Suprapubic skin (tissue), 4 donors: ENCODE measurements at regions not wholly inside any gene's neighbourhood (a gene's known extent, or its start where the extent isn't known, plus 50 kb on each side); places are given as distances from the start of the nearest gene placed in this dataset.

Experiments used
- DNase-seq, 2 donors: peaks; one replicate each; pipeline ENCODE4 v3.0.0-alpha.2; 2019; ENCODE audit warnings: low spot score in 2 of 2
- H3K27ac ChIP-seq: fragments of 200-600 bp; sonication (generic); one replicate; pipeline ENCODE4 v1.5.1; 2019
- H3K27me3 ChIP-seq: fragments of 200-600 bp; sonication (generic); one replicate; pipeline ENCODE4 v1.5.1; 2019
- H3K36me3 ChIP-seq: fragments of 200-600 bp; sonication (generic); one replicate; pipeline ENCODE4 v1.5.1; 2019
- H3K4me1 ChIP-seq: fragments of 200-600 bp; sonication (generic); one replicate; pipeline ENCODE4 v1.5.1; 2019
- H3K4me3 ChIP-seq: fragments of 200-600 bp; sonication (generic); one replicate; pipeline ENCODE4 v1.5.1; 2019; ENCODE audit warnings: mild to moderate bottlenecking
- H3K9me3 ChIP-seq: fragments of 200-600 bp; sonication (generic); one replicate; pipeline ENCODE4 v1.5.1; 2019
- EP300 ChIP-seq: sonication (generic); formaldehyde crosslinking; IDR thresholded peaks from one replicate; pipeline ENCODE4 v1.6.1; 2017; ENCODE audit warnings: antibody characterized with exemption
- POLR2A ChIP-seq, 2 donors: fragments of 450-650 bp; IDR thresholded peaks; one replicate each; pipeline ENCODE4 v1.6.1; 2017; ENCODE audit warnings: antibody characterized with exemption in 2 of 2, mild to moderate bottlenecking in 2 of 2, moderate library complexity in 2 of 2
- POLR2AphosphoS5 ChIP-seq, 3 donors: sonication (generic); formaldehyde crosslinking; IDR thresholded peaks; one replicate each; pipeline ENCODE4 v1.6.1; 2017; ENCODE audit warnings: antibody characterized with exemption in 3 of 3
- WGBS: methylation state at CpG from one replicate; pipeline ENCODE4 v1.1.5; 2018; 5-methylcytosine and 5-hydroxymethylcytosine counted together
- TF ChIP-seq, protein P1 (sequence below), 2 donors: fragments of 200-600 bp in 1 of 2; fragments of 450-650 bp in 1 of 2; sonication (generic) in 1 of 2; IDR thresholded peaks; one replicate each; pipeline ENCODE4 v1.5.1; 2016 to 2019; ENCODE audit warnings: antibody characterized with exemption in 2 of 2, mild to moderate bottlenecking in 1 of 2, moderate library complexity in 1 of 2

DNA sequence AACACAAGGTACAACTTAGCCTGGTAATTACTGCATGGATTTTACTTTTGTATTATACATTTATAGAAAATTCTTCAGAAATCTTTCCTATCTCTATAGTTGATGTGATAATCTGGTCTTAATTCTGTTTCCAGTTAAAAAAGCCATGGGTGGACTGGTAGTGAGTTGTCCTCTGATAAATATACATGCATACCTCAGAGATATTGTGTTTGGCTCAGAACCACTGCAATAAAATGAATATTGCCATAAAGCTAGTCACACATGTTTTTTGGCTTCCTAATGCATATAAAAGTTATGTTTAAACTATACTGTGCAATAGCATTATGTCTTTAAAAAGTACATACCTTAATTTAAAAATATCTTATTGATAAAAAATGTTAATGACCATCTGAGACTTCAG is 708.6 kb upstream of the MARCKS start:
- TF ChIP-seq EP300 (no peak), POLR2A (IDR thresholded peaks at IDR 0.05) (no peak), POLR2AphosphoS5 (IDR thresholded peaks at IDR 0.05) (no peak)
- TF ChIP-seq, protein P1, sequence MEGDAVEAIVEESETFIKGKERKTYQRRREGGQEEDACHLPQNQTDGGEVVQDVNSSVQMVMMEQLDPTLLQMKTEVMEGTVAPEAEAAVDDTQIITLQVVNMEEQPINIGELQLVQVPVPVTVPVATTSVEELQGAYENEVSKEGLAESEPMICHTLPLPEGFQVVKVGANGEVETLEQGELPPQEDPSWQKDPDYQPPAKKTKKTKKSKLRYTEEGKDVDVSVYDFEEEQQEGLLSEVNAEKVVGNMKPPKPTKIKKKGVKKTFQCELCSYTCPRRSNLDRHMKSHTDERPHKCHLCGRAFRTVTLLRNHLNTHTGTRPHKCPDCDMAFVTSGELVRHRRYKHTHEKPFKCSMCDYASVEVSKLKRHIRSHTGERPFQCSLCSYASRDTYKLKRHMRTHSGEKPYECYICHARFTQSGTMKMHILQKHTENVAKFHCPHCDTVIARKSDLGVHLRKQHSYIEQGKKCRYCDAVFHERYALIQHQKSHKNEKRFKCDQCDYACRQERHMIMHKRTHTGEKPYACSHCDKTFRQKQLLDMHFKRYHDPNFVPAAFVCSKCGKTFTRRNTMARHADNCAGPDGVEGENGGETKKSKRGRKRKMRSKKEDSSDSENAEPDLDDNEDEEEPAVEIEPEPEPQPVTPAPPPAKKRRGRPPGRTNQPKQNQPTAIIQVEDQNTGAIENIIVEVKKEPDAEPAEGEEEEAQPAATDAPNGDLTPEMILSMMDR (IDR thresholded peaks at IDR 0.05): no peak
- no peak overlapping the region for H3K27ac ChIP-seq
- no peaks in the 10 kb centered on the region for H3K36me3 ChIP-seq
- no peaks in the 10 kb centered on the region for H3K27me3 ChIP-seq
- no peak overlapping the region for H3K4me3 ChIP-seq
- H3K4me1 ChIP-seq: no peaks in the 10 kb centered on the region
- no peak for DNase-seq
- peaks cover 5% of the 10 kb centered on the region for H3K9me3 ChIP-seq

DNA sequence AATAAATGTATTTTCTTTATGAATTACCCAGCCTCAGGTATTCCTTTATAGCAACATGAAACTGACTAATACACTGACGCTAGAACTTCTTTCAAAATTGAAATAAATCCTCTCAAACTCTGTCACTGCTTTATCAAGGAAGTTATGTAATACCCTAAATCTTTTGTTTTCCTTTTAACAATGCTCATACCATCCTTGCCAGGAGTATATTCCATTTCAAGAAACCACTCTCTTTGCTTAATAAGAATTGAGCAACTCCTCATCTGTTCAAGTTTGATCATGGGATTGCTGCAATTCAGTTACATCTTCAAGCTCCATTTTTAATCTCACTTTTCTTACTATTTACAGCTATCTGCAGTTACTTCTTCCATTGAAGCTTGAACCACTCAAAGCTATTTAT is 707.6 kb upstream of the MARCKS start:
- Histone ChIP-seq H3K27me3 (no peaks in the 10 kb centered on the region), H3K4me1 (no peaks in the 10 kb centered on the region), H3K36me3 (no peaks in the 10 kb centered on the region), H3K4me3 (no peak overlapping the region), H3K9me3 (peaks cover 5% of the 10 kb centered on the region), H3K27ac (no peak overlapping the region)
- DNase-seq: no peak
- TF ChIP-seq POLR2AphosphoS5 (IDR thresholded peaks at IDR 0.05) (no peak), POLR2A (IDR thresholded peaks at IDR 0.05) (no peak), EP300 (no peak)
- TF ChIP-seq, protein P1 (IDR thresholded peaks at IDR 0.05): no peak
- WGBS: 96% methylated on average over 1 of the region's 1 CpG

DNA sequence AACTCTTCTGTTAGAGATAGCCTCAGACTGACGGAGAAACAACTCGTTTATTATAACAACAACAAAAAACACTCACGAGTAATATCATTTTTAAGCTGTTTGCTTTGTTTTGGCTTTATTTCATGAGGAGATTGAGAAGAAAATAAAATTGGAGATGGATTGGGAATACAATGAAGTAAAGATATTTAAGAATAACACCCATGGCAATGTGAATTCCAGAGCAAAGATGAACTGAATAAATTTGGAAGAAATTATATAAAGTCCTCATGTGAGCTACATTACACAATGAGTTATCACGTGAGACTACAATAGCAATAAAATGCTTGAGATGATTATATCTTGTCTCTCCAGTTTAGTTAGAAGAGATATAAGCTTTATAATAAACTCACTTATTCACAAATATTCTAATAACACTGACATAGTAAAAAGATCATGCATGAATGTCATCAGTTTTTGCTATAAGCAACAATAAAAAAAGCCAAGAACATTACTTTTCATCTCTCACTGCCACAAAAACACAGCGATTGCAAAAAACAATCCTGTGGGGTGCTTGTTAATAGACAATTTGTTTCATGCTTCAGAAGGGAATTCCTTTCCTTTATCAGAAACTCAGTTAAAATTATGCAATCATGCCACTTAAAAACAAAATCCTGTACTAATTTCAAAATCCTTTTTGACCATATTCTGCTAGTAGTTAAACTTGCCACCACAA is 696.7 kb upstream of the MARCKS start:
- WGBS: 69% methylated on average over 5 of the region's 5 CpGs

DNA sequence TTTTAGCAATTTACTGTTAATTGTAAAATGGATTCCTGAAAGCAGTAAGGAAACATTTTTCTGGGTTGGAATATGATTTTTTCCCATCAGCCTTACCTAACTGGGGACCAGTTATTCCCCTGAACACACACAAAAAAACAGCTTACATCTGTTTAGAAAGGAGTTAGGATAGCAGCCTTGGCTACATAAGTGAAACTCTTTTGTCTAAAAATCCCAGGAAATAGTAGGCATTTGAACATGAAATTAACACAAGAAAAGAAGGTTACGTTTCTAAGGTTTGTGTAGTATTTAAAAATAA is 696.2 kb upstream of the MARCKS start:
- Histone ChIP-seq H3K27ac (no peak overlapping the region), H3K4me3 (no peak overlapping the region), H3K4me1 (no peaks in the 10 kb centered on the region), H3K36me3 (no peaks in the 10 kb centered on the region), H3K9me3 (no peaks in the 10 kb centered on the region), H3K27me3 (no peaks in the 10 kb centered on the region)
- TF ChIP-seq POLR2A (IDR thresholded peaks at IDR 0.05) (no peak), EP300 (no peak), POLR2AphosphoS5 (IDR thresholded peaks at IDR 0.05) (no peak)
- TF ChIP-seq, protein P1 (IDR thresholded peaks at IDR 0.05): no peak
- WGBS: 86% methylated on average over 1 of the region's 1 CpG
- DNase-seq: no peak

More for the DNA sequence above, 696.7 kb upstream of the MARCKS start:
- no peak overlapping the region for H3K4me3 ChIP-seq
- H3K27ac ChIP-seq: no peak overlapping the region
- DNase-seq: no peak
- no peaks in the 10 kb centered on the region for H3K36me3 ChIP-seq
- no peaks in the 10 kb centered on the region for H3K27me3 ChIP-seq
- TF ChIP-seq, protein P1 (IDR thresholded peaks at IDR 0.05): no peak
- TF ChIP-seq POLR2A (IDR thresholded peaks at IDR 0.05) (no peak), POLR2AphosphoS5 (IDR thresholded peaks at IDR 0.05) (no peak), EP300 (no peak)
- no peaks in the 10 kb centered on the region for H3K9me3 ChIP-seq
- no peaks in the 10 kb centered on the region for H3K4me1 ChIP-seq

DNA sequence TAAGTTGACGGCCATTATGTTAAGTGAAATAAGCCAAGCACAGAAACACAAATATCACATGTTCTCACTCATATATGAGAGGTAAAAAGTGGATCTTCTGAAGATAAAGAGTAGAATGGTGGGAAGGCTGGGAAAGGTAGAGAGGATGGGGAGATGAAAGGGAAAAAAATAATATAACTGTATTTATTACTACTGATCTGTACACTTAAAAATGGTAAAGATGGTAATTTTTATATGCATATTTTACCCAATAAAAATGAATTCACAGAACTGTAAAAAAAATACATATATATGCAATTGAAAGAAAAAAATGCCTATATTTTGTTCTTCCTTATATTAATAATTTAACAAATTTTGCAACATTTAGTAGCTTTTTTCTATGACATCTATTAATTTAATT is 694.4 kb upstream of the MARCKS start:
- no peaks in the 10 kb centered on the region for H3K9me3 ChIP-seq
- H3K27me3 ChIP-seq: no peaks in the 10 kb centered on the region
- DNase-seq: no peak
- TF ChIP-seq EP300 (no peak), POLR2AphosphoS5 (IDR thresholded peaks at IDR 0.05) (no peak), POLR2A (IDR thresholded peaks at IDR 0.05) (no peak)
- TF ChIP-seq, protein P1 (IDR thresholded peaks at IDR 0.05): no peak
- no peak overlapping the region for H3K27ac ChIP-seq
- 98% methylated on average over 1 of the region's 1 CpG for WGBS
- no peaks in the 10 kb centered on the region for H3K36me3 ChIP-seq
- no peaks in the 10 kb centered on the region for H3K4me1 ChIP-seq
- H3K4me3 ChIP-seq: no peak overlapping the region
